ENCODE measurements at regions not wholly inside any gene's neighbourhood (a gene's known extent, or its start where the extent isn't known, plus 50 kb on each side); places are given as distances from the start of the nearest gene placed in this dataset.

DNA sequence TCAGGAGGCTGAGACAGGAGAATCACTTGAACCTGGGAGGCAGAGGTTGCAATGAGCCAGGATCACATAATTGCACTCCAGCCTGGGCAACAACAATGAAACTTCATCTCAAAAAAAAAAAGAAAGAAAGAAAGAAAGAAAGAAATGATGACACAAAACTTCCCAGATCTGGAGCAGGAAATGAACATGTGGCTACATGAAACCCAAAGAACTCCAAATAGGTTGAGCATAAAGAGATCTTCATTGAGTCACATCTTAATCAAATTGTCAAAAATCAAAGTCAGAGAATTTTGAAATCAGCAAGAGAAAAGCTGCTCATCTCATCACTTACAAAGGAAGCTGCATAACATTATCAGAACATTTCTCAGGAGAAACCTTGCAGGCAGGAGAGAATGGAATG lies 247.0 kb downstream of the IBTK start:
- TF ChIP-seq, protein P1, sequence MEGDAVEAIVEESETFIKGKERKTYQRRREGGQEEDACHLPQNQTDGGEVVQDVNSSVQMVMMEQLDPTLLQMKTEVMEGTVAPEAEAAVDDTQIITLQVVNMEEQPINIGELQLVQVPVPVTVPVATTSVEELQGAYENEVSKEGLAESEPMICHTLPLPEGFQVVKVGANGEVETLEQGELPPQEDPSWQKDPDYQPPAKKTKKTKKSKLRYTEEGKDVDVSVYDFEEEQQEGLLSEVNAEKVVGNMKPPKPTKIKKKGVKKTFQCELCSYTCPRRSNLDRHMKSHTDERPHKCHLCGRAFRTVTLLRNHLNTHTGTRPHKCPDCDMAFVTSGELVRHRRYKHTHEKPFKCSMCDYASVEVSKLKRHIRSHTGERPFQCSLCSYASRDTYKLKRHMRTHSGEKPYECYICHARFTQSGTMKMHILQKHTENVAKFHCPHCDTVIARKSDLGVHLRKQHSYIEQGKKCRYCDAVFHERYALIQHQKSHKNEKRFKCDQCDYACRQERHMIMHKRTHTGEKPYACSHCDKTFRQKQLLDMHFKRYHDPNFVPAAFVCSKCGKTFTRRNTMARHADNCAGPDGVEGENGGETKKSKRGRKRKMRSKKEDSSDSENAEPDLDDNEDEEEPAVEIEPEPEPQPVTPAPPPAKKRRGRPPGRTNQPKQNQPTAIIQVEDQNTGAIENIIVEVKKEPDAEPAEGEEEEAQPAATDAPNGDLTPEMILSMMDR (IDR thresholded peaks at IDR 0.05): no peak
- no peak for TF ChIP-seq POLR2A (IDR thresholded peaks at IDR 0.05)
